H1 (cell line): ENCODE measurements at regions not wholly inside any gene's neighbourhood (a gene's known extent, or its start where the extent isn't known, plus 50 kb on each side); places are given as distances from the start of the nearest gene placed in this dataset. TPM values are rescaled to one million over a fixed set of nuclear protein-coding genes. Genes with fewer than 3 reads are reported as not detected.

ENCODE experiments used
- small RNA-seq: library from polyadenylated mRNA; stranded (forward); fragments of <200 nt; extraction: miRNeasy Mini kit (QIAGEN cat#:217004); gene quantifications from one replicate; pipeline ENCODE3, GENCODE V24; 2013; ENCODE audit not compliant: insufficient read depth

Small RNA genes lying in the stretch of these regions (small RNA-seq; reads per million reads assigned to genes)
- gene AC027229.1 (not detected), gene RN7SL97P (not detected)
